Hepatocyte (in vitro differentiated cells): ENCODE measurements at regions not wholly inside any gene's neighbourhood (a gene's known extent, or its start where the extent isn't known, plus 50 kb on each side); places are given as distances from the start of the nearest gene placed in this dataset.

Source experiments
- EZH2 ChIP-seq: fragments of 200-600 bp; sonication (generic); IDR thresholded peaks from 2 replicates; pipeline ENCODE4 v1.6.1; 2016; ENCODE audit warnings: antibody characterized with exemption, mild to moderate bottlenecking, borderline replicate concordance
- TF ChIP-seq, protein P1 (sequence below): fragments of 200-600 bp; sonication (generic); IDR thresholded peaks from 2 replicates; pipeline ENCODE4 v1.5.1; 2016; ENCODE audit warnings: antibody characterized with exemption, mild to moderate bottlenecking; ENCODE audit not compliant: poor library complexity

DNA sequence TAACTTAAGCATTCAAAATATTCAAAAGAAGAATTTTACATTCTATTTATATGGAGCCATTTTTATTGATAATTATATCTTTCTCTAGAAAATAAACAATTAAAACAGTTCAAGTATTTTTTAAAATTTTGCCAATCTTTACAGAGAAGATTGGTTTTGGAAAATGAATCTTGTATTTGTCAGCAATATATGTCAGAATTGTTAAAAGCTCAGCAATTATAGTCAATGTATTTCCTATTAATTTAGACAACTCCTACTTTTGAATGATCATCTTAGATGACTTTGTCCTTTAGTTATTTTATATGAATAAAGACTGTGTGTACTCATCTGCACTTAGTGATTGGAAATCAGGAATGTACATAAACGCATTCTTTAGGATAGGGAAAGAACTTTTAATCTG, 223.9 kb upstream of the MAD2L1 start:
- TF ChIP-seq, protein P1, sequence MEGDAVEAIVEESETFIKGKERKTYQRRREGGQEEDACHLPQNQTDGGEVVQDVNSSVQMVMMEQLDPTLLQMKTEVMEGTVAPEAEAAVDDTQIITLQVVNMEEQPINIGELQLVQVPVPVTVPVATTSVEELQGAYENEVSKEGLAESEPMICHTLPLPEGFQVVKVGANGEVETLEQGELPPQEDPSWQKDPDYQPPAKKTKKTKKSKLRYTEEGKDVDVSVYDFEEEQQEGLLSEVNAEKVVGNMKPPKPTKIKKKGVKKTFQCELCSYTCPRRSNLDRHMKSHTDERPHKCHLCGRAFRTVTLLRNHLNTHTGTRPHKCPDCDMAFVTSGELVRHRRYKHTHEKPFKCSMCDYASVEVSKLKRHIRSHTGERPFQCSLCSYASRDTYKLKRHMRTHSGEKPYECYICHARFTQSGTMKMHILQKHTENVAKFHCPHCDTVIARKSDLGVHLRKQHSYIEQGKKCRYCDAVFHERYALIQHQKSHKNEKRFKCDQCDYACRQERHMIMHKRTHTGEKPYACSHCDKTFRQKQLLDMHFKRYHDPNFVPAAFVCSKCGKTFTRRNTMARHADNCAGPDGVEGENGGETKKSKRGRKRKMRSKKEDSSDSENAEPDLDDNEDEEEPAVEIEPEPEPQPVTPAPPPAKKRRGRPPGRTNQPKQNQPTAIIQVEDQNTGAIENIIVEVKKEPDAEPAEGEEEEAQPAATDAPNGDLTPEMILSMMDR = no peak
- TF ChIP-seq EZH2 = no peak
